ENCODE measurements at regions not wholly inside any gene's neighbourhood (a gene's known extent, or its start where the extent isn't known, plus 50 kb on each side); places are given as distances from the start of the nearest gene placed in this dataset.

DNA sequence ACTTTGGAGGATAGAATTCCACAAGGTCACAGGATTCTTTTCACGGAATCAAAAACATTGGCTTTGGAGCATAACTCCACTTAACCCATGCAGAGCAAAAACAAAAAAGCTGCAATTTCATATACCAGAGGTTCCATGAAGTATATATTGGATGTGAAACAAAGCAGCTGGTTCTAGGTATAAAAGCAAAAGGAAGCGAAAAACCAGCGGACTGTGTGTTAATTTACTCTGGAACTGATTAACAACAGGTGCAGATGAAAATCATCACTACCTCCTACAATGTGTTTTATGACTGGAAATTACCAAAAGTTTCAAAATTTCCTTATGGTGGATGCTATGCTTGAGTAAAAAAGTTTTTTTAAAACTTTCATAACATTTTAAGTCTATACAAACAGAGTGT is 54.4 kb upstream of the LINC00305 start:
- Histone ChIP-seq H3K36me3 (replicated peaks; ENCODE audit: insufficient read depth, low read length) (no peaks in the 10 kb centered on the region), H2AFZ (ENCODE audit: low read length) (no peak overlapping the region), H3F3A (ENCODE audit: insufficient read depth, low read length) (no peaks in the 10 kb centered on the region), H3K4me2 (ENCODE audit: low read depth, low read length) (peak overlapping the region; percentile 11; the same call in 1 of the 2 replicates), H3K9me2 (replicated peaks; ENCODE audit: insufficient read depth, low read length) (no peaks in the 10 kb centered on the region), H3K9me3 (replicated peaks; ENCODE audit: insufficient read depth, low read length) (no peaks in the 10 kb centered on the region), H3K4me3 (ENCODE audit: low read length) (no peak overlapping the region), H4K20me1 (ENCODE audit: insufficient read depth, low read length) (no peaks in the 10 kb centered on the region), H3K27me3 (replicated peaks; ENCODE audit: insufficient read depth, low read length) (no peaks in the 10 kb centered on the region), H3K27ac (ENCODE audit: low read length) (no peak overlapping the region), H3K9ac (ENCODE audit: low read length) (no peak overlapping the region), H3K79me2 (ENCODE audit: low read length) (no peaks in the 10 kb centered on the region), H3K4me1 (ENCODE audit: low read length) (peaks cover 8% of the 10 kb centered on the region)
- TF ChIP-seq EZH2phosphoT487 (IDR thresholded peaks at IDR 0.05; ENCODE audit: low read length): no peak
- TF ChIP-seq, protein P1, sequence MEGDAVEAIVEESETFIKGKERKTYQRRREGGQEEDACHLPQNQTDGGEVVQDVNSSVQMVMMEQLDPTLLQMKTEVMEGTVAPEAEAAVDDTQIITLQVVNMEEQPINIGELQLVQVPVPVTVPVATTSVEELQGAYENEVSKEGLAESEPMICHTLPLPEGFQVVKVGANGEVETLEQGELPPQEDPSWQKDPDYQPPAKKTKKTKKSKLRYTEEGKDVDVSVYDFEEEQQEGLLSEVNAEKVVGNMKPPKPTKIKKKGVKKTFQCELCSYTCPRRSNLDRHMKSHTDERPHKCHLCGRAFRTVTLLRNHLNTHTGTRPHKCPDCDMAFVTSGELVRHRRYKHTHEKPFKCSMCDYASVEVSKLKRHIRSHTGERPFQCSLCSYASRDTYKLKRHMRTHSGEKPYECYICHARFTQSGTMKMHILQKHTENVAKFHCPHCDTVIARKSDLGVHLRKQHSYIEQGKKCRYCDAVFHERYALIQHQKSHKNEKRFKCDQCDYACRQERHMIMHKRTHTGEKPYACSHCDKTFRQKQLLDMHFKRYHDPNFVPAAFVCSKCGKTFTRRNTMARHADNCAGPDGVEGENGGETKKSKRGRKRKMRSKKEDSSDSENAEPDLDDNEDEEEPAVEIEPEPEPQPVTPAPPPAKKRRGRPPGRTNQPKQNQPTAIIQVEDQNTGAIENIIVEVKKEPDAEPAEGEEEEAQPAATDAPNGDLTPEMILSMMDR (IDR thresholded peaks at IDR 0.05; ENCODE audit: low read length): no peak
- no peak for TF ChIP-seq EZH2 (optimal IDR thresholded peaks at IDR 0.05; ENCODE audit: low read depth, low read length)
- no peak for DNase-seq

DNA sequence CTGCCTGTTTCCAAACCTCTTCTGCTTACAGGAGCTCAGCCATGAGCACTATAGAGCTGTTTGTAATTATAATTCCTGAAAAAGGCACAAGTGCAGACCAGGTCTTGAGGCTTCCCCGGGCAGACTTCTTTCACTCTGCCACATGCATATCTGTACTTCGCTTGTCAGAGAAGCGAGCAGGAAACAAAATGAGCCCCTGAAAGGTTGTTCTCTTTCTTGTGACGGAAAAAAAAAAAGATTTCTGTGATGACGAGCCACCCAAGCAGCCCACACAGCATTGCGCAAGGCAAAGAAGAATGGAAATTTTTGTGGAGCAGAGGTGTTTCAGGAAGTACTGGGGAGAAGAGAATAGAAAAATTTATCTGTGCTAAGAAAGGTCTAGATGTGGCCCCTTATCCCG is 54.0 kb upstream of the LINC00305 start:
- Histone ChIP-seq H3K9me2 (replicated peaks; ENCODE audit: insufficient read depth, low read length) (no peaks in the 10 kb centered on the region), H2AFZ (ENCODE audit: low read length) (no peak overlapping the region), H3K9ac (ENCODE audit: low read length) (no peak overlapping the region), H4K20me1 (ENCODE audit: insufficient read depth, low read length) (no peaks in the 10 kb centered on the region), H3K27ac (ENCODE audit: low read length) (no peak overlapping the region), H3K36me3 (replicated peaks; ENCODE audit: insufficient read depth, low read length) (no peaks in the 10 kb centered on the region), H3K9me3 (replicated peaks; ENCODE audit: insufficient read depth, low read length) (no peaks in the 10 kb centered on the region), H3K79me2 (ENCODE audit: low read length) (no peaks in the 10 kb centered on the region), H3K27me3 (replicated peaks; ENCODE audit: insufficient read depth, low read length) (no peaks in the 10 kb centered on the region), H3F3A (ENCODE audit: insufficient read depth, low read length) (no peaks in the 10 kb centered on the region), H3K4me2 (ENCODE audit: low read depth, low read length) (peak overlapping the region; percentile 11; the same call in 1 of the 2 replicates), H3K4me3 (ENCODE audit: low read length) (no peak overlapping the region), H3K4me1 (ENCODE audit: low read length) (peaks cover 6% of the 10 kb centered on the region)
- TF ChIP-seq, protein P1 (IDR thresholded peaks at IDR 0.05; ENCODE audit: low read length): no peak
- no peak for TF ChIP-seq EZH2 (optimal IDR thresholded peaks at IDR 0.05; ENCODE audit: low read depth, low read length)
- no peak for DNase-seq

DNA sequence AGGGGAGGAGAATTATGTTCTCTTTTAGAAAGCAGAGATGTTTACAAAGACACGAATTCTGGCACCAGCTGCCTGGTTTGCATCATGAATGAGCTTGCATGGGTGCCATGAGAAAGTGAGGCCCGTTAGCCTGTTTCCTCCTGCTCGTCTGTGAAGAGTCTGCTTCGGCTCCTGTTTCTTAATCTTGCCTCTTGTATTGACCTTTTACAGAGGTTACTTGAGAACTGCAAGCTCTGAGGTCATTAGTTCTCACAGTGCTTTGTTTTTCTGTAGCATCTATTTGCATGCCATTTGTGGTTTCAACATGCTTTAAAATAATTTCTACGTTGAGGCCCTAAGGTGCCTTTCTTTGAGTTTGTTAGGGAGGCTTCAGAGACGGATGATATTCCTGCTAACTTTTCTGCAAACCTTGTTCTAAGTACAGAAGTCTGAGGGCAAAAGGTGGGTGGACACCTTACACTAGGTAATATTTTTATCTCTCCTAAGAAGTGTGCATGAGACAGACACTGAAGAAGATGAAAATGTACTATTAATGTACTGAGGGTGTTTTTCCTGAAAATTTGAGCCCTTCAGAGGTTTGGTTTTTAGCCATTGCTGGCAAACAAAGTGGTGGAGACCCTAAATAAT is 53.4 kb upstream of the LINC00305 start:
- no peak overlapping the region for H3K4me2 ChIP-seq (ENCODE audit: low read depth, low read length)
- no peak for DNase-seq

More for the DNA sequence above, 53.4 kb upstream of the LINC00305 start:
- TF ChIP-seq EZH2phosphoT487 (IDR thresholded peaks at IDR 0.05; ENCODE audit: low read length) (no peak), EZH2 (optimal IDR thresholded peaks at IDR 0.05; ENCODE audit: low read depth, low read length) (no peak)
- TF ChIP-seq, protein P1 (IDR thresholded peaks at IDR 0.05; ENCODE audit: low read length): no peak
- Histone ChIP-seq H3K9me3 (replicated peaks; ENCODE audit: insufficient read depth, low read length) (no peaks in the 10 kb centered on the region), H3K9me2 (replicated peaks; ENCODE audit: insufficient read depth, low read length) (no peaks in the 10 kb centered on the region), H3F3A (ENCODE audit: insufficient read depth, low read length) (no peaks in the 10 kb centered on the region), H3K36me3 (replicated peaks; ENCODE audit: insufficient read depth, low read length) (no peaks in the 10 kb centered on the region), H2AFZ (ENCODE audit: low read length) (no peak overlapping the region), H4K20me1 (ENCODE audit: insufficient read depth, low read length) (no peaks in the 10 kb centered on the region), H3K4me3 (ENCODE audit: low read length) (no peak overlapping the region), H3K4me1 (ENCODE audit: low read length) (peaks cover under 1% of the 10 kb centered on the region; the same call in 1 of the 2 replicates), H3K79me2 (ENCODE audit: low read length) (no peaks in the 10 kb centered on the region), H3K27me3 (replicated peaks; ENCODE audit: insufficient read depth, low read length) (no peaks in the 10 kb centered on the region), H3K9ac (ENCODE audit: low read length) (no peak overlapping the region), H3K27ac (ENCODE audit: low read length) (no peak overlapping the region)

Measured in MM.1S (cell line).